H1 (cell line): ENCODE measurements at regions not wholly inside any gene's neighbourhood (a gene's known extent, or its start where the extent isn't known, plus 50 kb on each side); places are given as distances from the start of the nearest gene placed in this dataset.

ENCODE experiments used
- CTCF ChIA-PET: fragments of 300-600 bp; sonication (Branson Sonifier 250); formaldehyde crosslinking; loops from one replicate; lab custom pipeline; 2021; ENCODE audit not compliant: partially characterized antibody; lab: Charles Lee
- POLR2A ChIA-PET: fragments of 300-600 bp; sonication (Branson Sonifier 250); formaldehyde crosslinking; loops from one replicate; lab custom pipeline; 2021; ENCODE audit warnings: inconsistent platforms; ENCODE audit not compliant: partially characterized antibody; lab: Charles Lee
- DNase-seq, 2 experiments: peaks; one replicate each; pipeline versions ENCODE4 v3.0.0 to v3.0.0-alpha.2; 2010 to 2022; ENCODE audit warnings: low spot score in 2 of 2, low read depth in 1 of 2, mixed read lengths in 1 of 2
- FAIRE-seq: peaks from 2 replicates; lab custom pipeline; 2011; peaks lifted over from hg19 to GRCh38; lab: Jason Lieb, UNC
- H2AFZ ChIP-seq: 2 replicates; pipeline ENCODE4 v1.8.1; 2012; ENCODE audit warnings: low read length, inconsistent platforms
- H2AK5ac ChIP-seq: 2 replicates; pipeline ENCODE4 v1.6.1; 2013; ENCODE audit warnings: low read depth, low read length
- H2BK120ac ChIP-seq: replicated peaks from 2 replicates; pipeline ENCODE3; 2013; ENCODE audit warnings: low read depth, low read length, inconsistent platforms
- H2BK12ac ChIP-seq: 2 replicates; pipeline ENCODE4 v1.6.1; 2013; ENCODE audit warnings: low read depth, low read length
- H2BK15ac ChIP-seq: 2 replicates; pipeline ENCODE4 v1.6.1; 2013; ENCODE audit warnings: low read length
- H2BK20ac ChIP-seq: 2 replicates; pipeline ENCODE4 v1.6.1; 2013; ENCODE audit warnings: low read length
- H2BK5ac ChIP-seq: 2 replicates; pipeline ENCODE4 v1.6.1; 2013; ENCODE audit warnings: low read depth, low read length
- H3K14ac ChIP-seq: 2 replicates; pipeline ENCODE4 v1.6.1; 2013; ENCODE audit warnings: inconsistent platforms; ENCODE audit not compliant: insufficient read length
- H3K18ac ChIP-seq: 2 replicates; pipeline ENCODE4 v1.6.1; 2013; ENCODE audit warnings: low read length; ENCODE audit errors: extremely low read depth
- H3K23ac ChIP-seq: 2 replicates; pipeline ENCODE4 v1.6.1; 2013; ENCODE audit warnings: inconsistent platforms; ENCODE audit not compliant: insufficient read length
- H3K23me2 ChIP-seq: 2 replicates; pipeline ENCODE4 v1.6.1; 2013; ENCODE audit warnings: low read depth, low read length
- H3K27ac ChIP-seq: 2 replicates; pipeline ENCODE4 v1.6.1; 2011; ENCODE audit warnings: low read depth, low read length, inconsistent platforms
- H3K27me3 ChIP-seq, 4 experiments: replicated peaks in 1 of 4; 1 replicate in 1 of 4; 2 replicates in 3 of 4; pipeline versions ENCODE4 v1.6.1 to v1.8.1; 2011 to 2013; ENCODE audit warnings: low read length in 3 of 4, mild to moderate bottlenecking in 3 of 4, inconsistent platforms in 2 of 4, mixed read lengths in 2 of 4, moderate library complexity in 1 of 4; ENCODE audit not compliant: control insufficient read depth in 3 of 4, insufficient read depth in 3 of 4; ENCODE audit errors: extremely low read depth in 1 of 4
- H3K36me3 ChIP-seq, 4 experiments: 2 replicates each; pipeline versions ENCODE4 v1.6.1 to v1.8.1; 2011 to 2013; ENCODE audit warnings: mild to moderate bottlenecking in 4 of 4, low read length in 3 of 4, moderate library complexity in 2 of 4, control low read depth in 1 of 4, inconsistent platforms in 1 of 4; ENCODE audit not compliant: insufficient read depth in 4 of 4, control insufficient read depth in 2 of 4
- H3K4ac ChIP-seq: replicated peaks from 2 replicates; pipeline ENCODE3; 2013; ENCODE audit warnings: low read length, low read depth, mixed read lengths, inconsistent platforms; ENCODE audit not compliant: insufficient read length
- H3K4me1 ChIP-seq, 4 experiments: replicated peaks in 1 of 4; 1 replicate in 1 of 4; 2 replicates in 3 of 4; pipeline versions ENCODE4 v1.6.1 to v1.8.1; 2011 to 2013; ENCODE audit warnings: low read length in 3 of 4, inconsistent platforms in 2 of 4, mixed read lengths in 1 of 4; ENCODE audit not compliant: insufficient read depth in 4 of 4, control insufficient read depth in 3 of 4
- H3K4me2 ChIP-seq, 2 experiments: 2 replicates each; pipeline versions ENCODE4 v1.6.1 to v1.8.1; 2011 to 2013; ENCODE audit warnings: low read depth in 2 of 2, low read length in 2 of 2, control low read depth in 1 of 2, inconsistent platforms in 1 of 2, mild to moderate bottlenecking in 1 of 2; ENCODE audit not compliant: insufficient read depth in 1 of 2
- H3K4me3 ChIP-seq, 4 experiments: fragments of 200-600, 300-600 bp in 1 of 4; sonication (generic), shearing (Covaris generic), sonication (Bioruptor Twin) in 1 of 4; 2 replicates each; pipeline versions ENCODE4 v1.5.1 to v1.8.1; 2011 to 2016; ENCODE audit warnings: low read length in 4 of 4, low read depth in 3 of 4, control low read depth in 2 of 4, inconsistent platforms in 2 of 4, mild to moderate bottlenecking in 2 of 4, mixed read lengths in 1 of 4, moderate library complexity in 1 of 4; ENCODE audit not compliant: insufficient read depth in 2 of 4; ENCODE audit errors: extremely low read depth in 1 of 4
- H3K56ac ChIP-seq: replicated peaks from 2 replicates; pipeline ENCODE3; 2013; ENCODE audit warnings: low read depth, mild to moderate bottlenecking, mixed read lengths, low read length, inconsistent platforms; ENCODE audit not compliant: insufficient read length
- H3K79me1 ChIP-seq: 2 replicates; pipeline ENCODE4 v1.6.1; 2013; ENCODE audit warnings: low read depth, low read length, control low read depth
- H3K79me2 ChIP-seq, 2 experiments: 2 replicates each; pipeline versions ENCODE4 v1.6.1 to v1.8.1; 2012 to 2013; ENCODE audit warnings: low read length in 2 of 2, mild to moderate bottlenecking in 2 of 2, inconsistent platforms in 1 of 2; ENCODE audit not compliant: insufficient read depth in 2 of 2, control insufficient read depth in 1 of 2
- H3K9ac ChIP-seq, 4 experiments: replicated peaks in 1 of 4; 1 replicate in 1 of 4; 2 replicates in 3 of 4; pipeline versions ENCODE4 v1.6.1 to v1.8.1; 2011 to 2013; ENCODE audit warnings: low read depth in 3 of 4, low read length in 3 of 4, control low read depth in 2 of 4, mild to moderate bottlenecking in 2 of 4, moderate library complexity in 2 of 4, inconsistent platforms in 1 of 4; ENCODE audit errors: extremely low read depth in 1 of 4
- H3K9me3 ChIP-seq, 2 experiments: 2 replicates each; pipeline versions ENCODE4 v1.6.1 to v1.8.1; 2012 to 2013; ENCODE audit warnings: mild to moderate bottlenecking in 2 of 2, moderate library complexity in 2 of 2, control low read depth in 1 of 2, inconsistent platforms in 1 of 2, low read depth in 1 of 2, low read length in 1 of 2, mixed read lengths in 1 of 2; ENCODE audit not compliant: insufficient read depth in 2 of 2
- H4K20me1 ChIP-seq, 2 experiments: replicated peaks in 1 of 2; 2 replicates each; pipeline versions ENCODE3 to v1.8.1; 2011 to 2013; ENCODE audit warnings: inconsistent platforms in 2 of 2, low read length in 2 of 2, mild to moderate bottlenecking in 1 of 2; ENCODE audit not compliant: insufficient read depth in 2 of 2, control insufficient read depth in 1 of 2
- H4K5ac ChIP-seq: 2 replicates; pipeline ENCODE4 v1.6.1; 2013; ENCODE audit warnings: low read length, low read depth, mixed read lengths, inconsistent platforms; ENCODE audit not compliant: insufficient read length
- H4K8ac ChIP-seq: 2 replicates; pipeline ENCODE4 v1.8.0; 2013; ENCODE audit warnings: mild to moderate bottlenecking, moderate library complexity, low read length, inconsistent platforms; ENCODE audit not compliant: insufficient read depth; ENCODE audit errors: extremely low read depth
- H4K91ac ChIP-seq: replicated peaks from 2 replicates; pipeline ENCODE3; 2013; ENCODE audit warnings: low read length, mixed read lengths, inconsistent platforms; ENCODE audit not compliant: insufficient read length
- SP2 ChIP-seq: IDR thresholded peaks from 2 replicates; pipeline ENCODE4 v1.6.1; 2012; ENCODE audit warnings: mild to moderate bottlenecking, low read length, inconsistent platforms
- WGBS, 2 experiments: shearing (Covaris generic) in 1 of 2; methylation state at CpG; one replicate each; pipeline versions ENCODE4 v1.1.6 to v1.1.7; 2013 to 2015; ENCODE audit warnings: low lambda C conversion rate in 2 of 2, mixed read lengths in 2 of 2, inconsistent platforms in 1 of 2, low coverage in 1 of 2, missing lambda C conversion rate in 1 of 2; ENCODE audit not compliant: insufficient replicate concordance in 2 of 2, insufficient coverage in 1 of 2, insufficient read length in 1 of 2; ENCODE audit errors: extremely low coverage in 1 of 2, missing lambda C conversion rate in 1 of 2; 5-methylcytosine and 5-hydroxymethylcytosine counted together
- TF ChIP-seq, protein P1 (sequence below): IDR thresholded peaks from 2 replicates; pipeline ENCODE4 v1.6.1; 2011; ENCODE audit warnings: low read depth, mild to moderate bottlenecking, low read length; ENCODE audit not compliant: insufficient read depth

- ChIA-PET POLR2A (no interaction called here), CTCF (no interaction called here)
- no peak overlapping the region for H3K14ac ChIP-seq
- no peak overlapping the region for H2BK15ac ChIP-seq
- H3K27me3 ChIP-seq = no peaks in the 10 kb centered on the region
- H4K91ac ChIP-seq = no peak overlapping the region
- H3K79me1 ChIP-seq = no peaks in the 10 kb centered on the region
- no peak overlapping the region for H3K9ac ChIP-seq
- no peaks in the 10 kb centered on the region for H3K23me2 ChIP-seq
- H4K20me1 ChIP-seq = no peaks in the 10 kb centered on the region
- no peak overlapping the region for H4K8ac ChIP-seq
- H2BK120ac ChIP-seq = no peak overlapping the region
- H3K23ac ChIP-seq = no peak overlapping the region
- no peak overlapping the region for H3K27ac ChIP-seq
- no peak for FAIRE-seq
- H2BK5ac ChIP-seq = no peak overlapping the region
- no peak overlapping the region for H2AFZ ChIP-seq
- 88% methylated on average over 2 of the region's 2 CpGs; no CpG with 5 or more reads in 1 of the 2 experiments for WGBS, 2 experiments
- no peak overlapping the region for H2BK20ac ChIP-seq
- H3K36me3 ChIP-seq = no peaks in the 10 kb centered on the region
- no peaks in the 10 kb centered on the region for H3K79me2 ChIP-seq
- no peak overlapping the region for H3K18ac ChIP-seq
- no peak overlapping the region for H4K5ac ChIP-seq
- H2AK5ac ChIP-seq = no peak overlapping the region
- no peak overlapping the region for H3K4me3 ChIP-seq
- no peaks in the 10 kb centered on the region for H3K4me1 ChIP-seq
- no peaks in the 10 kb centered on the region for H3K9me3 ChIP-seq
- no peak overlapping the region for H3K4ac ChIP-seq
- no peak for TF ChIP-seq SP2
- TF ChIP-seq, protein P1, sequence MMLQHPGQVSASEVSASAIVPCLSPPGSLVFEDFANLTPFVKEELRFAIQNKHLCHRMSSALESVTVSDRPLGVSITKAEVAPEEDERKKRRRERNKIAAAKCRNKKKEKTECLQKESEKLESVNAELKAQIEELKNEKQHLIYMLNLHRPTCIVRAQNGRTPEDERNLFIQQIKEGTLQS = no peak
- H3K4me2 ChIP-seq = no peak overlapping the region
- H3K56ac ChIP-seq = no peak overlapping the region
- no peak overlapping the region for H2BK12ac ChIP-seq
- no peak for DNase-seq
Observed at GRCh38 chr13:89454681-89455080, 1783.5 kb downstream of the SLITRK5 start.
